Activated T-cell treated with anti-CD3 and anti-CD28 coated beads, Interleukin-2, amount 50 U/mL, for 1 hour (primary cell): ENCODE measurements at regions not wholly inside any gene's neighbourhood (a gene's known extent, or its start where the extent isn't known, plus 50 kb on each side); places are given as distances from the start of the nearest gene placed in this dataset.
"Not testable (repeated sequence)": the region's sequence is repeated elsewhere in the genome, so short reads cannot be mapped to it uniquely, and the experiment has no call there.

Experiments
- DNase-seq: peaks from one replicate; pipeline ENCODE4 v3.0.0-alpha.2; 2020

DNA sequence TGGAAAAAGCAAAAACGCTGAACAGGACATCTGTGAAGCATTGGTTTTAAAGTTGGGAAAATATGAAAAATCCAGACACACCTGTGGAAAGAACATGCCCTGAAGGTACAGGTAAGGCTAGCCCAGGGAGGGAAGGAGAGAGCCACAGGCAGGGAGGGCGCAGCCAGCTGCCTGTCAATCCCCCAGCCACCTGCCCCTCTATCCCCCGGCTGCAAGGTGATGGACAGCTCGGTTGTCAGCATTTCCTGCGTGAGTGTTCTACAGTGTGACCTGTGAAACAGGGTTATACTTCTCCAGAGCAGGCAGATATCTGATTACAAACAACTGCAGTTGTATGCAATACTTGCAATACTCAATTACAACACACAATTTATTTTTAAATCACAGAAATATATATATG lies 358.1 kb downstream of the SMOC2 start:
- DNase-seq, result no peak

GRCh38 chr6:168796106-168796505 lies 355.1 kb downstream of the SMOC2 start:
- no peak for DNase-seq

GRCh38 chr6:168795611-168796010 lies 354.6 kb downstream of the SMOC2 start:
- not testable (repeated sequence) for DNase-seq

DNA sequence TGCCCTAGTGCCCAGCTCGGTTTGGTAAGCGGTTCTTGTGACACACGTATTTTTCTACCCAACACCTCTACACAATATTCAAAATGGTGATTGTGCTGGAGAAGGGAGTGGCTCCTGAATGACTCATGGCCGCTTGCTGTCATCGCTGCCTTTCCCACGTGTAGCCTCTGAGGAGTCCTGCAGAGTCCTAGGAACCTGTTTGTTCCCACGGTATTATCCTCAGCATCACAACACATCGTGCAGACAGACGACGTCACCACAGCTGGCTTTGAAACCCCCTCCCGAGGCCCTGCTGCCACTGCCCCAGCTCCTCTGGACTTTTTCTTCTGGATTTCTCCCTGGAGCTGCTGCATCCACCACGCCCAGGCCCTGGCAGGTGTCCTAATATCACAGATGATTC lies 353.5 kb downstream of the SMOC2 start:
- no peak for DNase-seq

- DNase-seq, result no peak
Observed at GRCh38 chr6:168793649-168794048, 352.7 kb downstream of the SMOC2 start.

DNA sequence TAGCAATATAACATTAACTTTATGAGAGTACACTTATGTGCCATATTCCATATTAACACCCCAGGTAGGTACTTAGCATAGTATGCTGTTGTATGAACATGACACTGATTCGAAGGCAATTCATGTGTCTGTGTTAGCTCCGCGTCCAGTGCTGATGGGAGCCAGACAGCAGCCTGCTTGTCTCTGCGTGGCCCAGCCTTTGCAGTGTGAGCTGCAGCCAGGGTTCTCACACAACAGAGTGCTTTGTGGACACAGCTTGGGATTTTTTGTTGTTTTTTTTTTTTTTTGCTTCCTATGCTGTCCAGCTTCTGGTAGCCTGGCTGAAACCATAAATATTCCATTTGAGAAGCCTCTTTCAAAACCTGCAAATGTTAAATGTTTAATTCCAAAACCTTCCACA lies 350.9 kb downstream of the SMOC2 start:
- DNase-seq, result no peak

- no peak for DNase-seq
Observed at GRCh38 chr6:168789699-168790098, 348.7 kb downstream of the SMOC2 start.

DNA sequence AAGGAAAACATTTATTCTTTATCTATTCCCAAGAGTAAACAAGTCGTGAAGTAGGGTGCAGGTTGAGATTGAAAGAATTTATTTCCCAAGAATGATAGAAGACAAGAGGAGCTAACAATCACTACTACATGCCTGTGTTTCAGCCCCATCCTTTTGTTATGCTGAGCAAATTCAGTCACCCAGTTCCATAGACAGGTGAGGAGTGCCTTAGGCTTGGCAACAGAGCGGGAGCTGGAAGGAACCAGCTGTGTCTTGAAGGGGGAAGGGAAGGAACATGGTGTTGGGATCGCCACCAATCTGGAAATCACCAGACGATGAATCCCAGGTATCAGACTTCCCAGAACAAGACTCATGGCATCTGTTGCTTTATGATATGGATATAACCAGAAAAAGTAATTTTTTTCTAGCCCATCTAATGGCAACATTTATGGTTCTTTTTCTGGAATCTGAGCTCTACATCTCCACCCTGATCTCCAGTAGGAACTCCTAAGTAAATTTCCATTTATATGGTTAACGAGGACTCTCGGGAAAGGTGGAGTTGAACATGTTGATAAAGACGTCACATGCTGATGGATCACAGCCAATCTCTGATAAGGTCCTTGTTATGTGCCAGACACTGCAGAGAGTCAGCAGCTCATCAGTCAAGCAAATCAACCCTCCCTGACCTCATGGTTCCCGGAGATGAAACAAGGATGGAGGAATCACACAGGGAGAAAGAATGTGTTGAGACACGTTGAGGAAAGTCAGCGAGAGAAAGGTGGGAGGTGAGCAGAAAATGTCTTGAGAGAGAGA lies 344.9 kb downstream of the SMOC2 start:
- DNase-seq, result no peak

DNA sequence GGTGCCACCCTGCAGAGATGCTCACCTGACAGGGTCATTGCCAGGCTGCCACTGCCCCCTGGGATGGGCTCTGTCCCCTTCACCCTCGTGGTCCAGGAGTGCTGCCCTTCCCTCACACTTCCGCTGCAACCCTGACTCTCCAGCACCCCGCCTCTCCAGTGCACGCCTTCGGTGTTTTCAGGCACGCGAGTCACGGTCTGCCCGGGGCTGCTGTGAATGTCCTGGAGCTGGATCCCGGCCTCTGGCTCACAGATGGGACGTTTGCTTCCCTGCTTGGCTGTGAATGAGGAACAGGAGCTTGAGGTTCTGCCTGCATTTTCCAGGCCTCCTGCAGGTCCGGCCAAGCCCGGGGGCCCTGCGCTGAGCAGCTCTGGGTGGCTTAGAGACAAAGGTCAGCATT lies 343.4 kb downstream of the SMOC2 start:
- DNase-seq, result no peak

GRCh38 chr6:168783720-168784119 lies 342.7 kb downstream of the SMOC2 start:
- no peak for DNase-seq

DNA sequence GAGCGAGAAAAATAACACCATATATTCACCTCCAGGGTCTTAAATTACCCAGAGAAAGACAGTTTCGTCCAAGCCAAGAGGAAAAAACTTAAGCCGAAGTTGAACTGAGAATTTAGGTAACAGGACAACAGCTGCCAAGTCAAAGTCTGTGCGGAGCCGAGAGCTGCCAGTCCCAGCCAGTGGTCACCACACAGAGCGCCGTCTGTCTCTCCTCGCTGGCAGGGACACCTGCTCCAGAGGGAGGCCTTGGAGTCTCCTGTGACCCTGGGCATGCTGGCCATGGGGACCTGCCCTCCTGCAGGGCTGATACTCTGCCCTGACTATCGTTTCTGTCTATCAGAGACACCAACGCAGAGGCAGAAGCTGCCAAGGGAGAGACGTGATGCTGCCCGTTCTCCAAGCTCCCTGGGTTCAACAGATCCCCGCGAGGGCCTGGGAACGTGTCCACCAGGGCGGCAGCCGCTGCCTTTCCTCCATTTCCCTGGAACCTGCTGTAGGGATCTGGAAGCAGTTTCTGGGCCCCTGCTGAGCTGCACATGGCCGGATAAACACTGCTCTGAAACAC lies 341.3 kb downstream of the SMOC2 start:
- DNase-seq, result no peak

- DNase-seq, result no peak
Observed at GRCh38 chr6:168778201-168778600, 337.2 kb downstream of the SMOC2 start.

GRCh38 chr6:168774381-168774780 lies 333.4 kb downstream of the SMOC2 start:
- no peak for DNase-seq

DNA sequence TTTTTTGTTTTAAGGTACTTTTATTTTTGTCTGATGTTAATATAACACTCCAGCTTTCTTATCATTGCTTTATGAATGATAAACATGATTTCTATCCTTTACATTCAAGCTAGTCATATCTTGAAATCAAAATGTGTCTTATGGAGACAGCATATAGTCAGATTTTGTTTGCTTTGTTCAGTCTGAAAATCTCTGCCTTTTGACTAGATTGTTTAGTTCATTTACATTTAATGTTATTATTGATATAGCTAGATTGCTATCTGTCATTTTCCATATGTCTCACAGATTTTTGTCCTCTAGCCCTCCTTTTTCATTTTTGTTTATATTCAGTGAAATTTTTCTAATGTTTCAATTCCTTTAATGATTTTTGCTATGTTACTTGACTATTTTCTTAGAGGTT lies 332.8 kb downstream of the SMOC2 start:
- DNase-seq, result no peak

- DNase-seq, result no peak
Observed at GRCh38 chr6:168765752-168766151, 324.8 kb downstream of the SMOC2 start.

DNA sequence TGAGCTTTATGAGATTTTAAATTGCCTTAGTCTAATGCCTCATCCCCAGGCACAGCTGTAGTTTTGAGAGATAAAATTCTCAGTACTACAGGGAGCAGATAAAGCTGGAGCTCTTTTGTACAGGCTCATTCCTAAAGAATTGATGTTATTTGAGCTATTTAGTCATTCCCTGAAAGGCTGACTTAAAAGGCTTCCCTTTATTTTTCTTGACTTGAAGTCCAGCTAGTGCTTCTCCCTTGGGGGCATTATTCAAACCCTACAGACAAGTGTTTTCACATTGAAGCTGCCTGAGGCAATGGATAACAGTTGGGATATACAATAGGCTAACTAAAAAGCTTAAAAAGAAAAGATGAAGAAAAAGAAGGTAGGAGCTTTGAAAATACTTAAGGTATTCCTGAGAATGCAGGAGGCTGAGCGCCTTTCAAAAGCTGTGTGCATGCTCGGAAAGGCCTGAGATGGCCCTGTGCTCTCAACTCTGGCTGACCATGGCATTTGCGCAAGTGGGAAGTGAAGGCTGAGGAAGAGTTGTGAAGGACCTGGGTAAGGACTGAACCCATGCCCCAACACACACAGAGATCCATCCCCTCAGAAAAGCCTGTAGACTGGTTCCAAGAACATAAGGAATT lies 315.1 kb downstream of the SMOC2 start:
- no peak for DNase-seq

- DNase-seq, result no peak
Observed at GRCh38 chr6:168746643-168747042, 305.7 kb downstream of the SMOC2 start.

GRCh38 chr6:168746013-168746412 lies 305.0 kb downstream of the SMOC2 start:
- no peak for DNase-seq

DNA sequence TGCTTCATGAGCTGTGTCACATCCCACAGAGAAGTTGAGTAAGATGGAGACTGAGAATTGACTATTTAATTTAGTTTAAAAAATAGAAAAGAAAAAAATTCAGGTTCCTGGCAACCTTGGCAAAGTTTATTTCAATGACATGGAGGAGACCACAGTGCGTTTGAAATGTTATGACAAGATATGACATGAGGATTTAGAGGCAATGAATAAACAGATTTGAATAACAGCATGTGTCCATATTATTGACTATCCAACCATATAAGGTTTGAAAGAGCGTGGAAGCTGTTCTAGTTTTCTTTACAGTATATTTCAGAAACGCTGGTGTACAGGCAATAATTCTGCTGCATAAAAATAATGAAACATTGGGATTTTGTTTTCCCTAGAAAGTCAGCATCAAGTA lies 303.9 kb downstream of the SMOC2 start:
- DNase-seq, result no peak

DNA sequence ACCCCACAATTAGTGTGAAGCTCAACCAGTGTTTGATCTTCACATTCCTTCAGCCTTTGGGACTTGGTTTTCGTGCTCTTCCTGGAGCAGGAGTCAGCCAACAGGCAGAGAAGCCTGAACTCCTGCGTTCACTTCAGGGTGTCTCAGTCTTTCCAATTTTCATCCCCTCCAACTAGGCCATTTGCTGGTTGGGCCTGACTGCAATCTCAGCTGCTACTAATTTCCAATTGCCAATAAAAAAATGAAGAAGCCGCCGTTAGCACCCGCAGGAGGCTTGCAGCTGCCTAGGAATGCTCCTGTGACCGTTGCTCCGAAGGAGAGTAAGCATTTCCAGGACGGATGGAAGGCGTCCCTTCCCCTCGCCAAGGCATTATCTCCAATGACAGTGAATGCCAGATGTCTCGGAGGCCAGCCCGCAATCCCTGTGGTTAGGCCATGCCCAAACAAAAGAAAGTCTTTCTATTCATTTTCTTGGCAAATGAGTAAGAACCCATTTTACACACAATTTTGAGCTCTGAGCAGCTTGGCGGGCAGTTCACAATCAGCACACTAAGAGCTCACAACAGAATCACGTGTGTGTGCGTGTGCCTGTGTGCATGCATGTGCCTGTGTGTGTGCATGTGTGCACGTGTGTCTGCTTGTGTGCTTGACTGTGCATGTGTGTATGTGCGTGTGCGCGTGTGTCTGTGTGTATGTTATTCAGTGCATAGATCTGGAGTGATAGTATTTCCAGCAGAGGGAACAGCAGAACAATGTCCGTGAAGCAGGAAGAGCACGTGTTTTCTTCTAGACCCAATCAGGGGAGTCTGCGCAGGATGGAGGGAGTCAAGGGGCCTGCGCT lies 301.2 kb downstream of the SMOC2 start:
- no peak for DNase-seq

DNA sequence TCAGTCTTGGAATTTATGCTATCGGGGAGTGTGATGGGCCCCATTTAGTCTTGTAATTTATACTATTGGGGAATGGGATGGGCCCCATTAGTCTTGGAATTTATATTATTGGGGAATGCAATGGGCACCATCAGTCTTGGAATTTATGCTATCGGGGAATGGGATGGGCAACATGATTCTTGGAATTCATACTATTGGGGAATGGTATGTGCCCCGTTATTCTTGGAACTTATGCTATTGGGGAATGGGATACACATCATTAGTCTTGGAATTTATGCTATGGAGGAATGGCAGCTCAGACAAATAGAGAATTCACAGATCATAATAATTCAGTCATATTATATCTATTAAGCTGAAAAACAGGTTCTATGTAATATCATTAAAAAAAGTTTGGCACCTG lies 300.3 kb downstream of the SMOC2 start:
- DNase-seq, result no peak

GRCh38 chr6:168739381-168739780 lies 298.4 kb downstream of the SMOC2 start:
- DNase-seq, result no peak

GRCh38 chr6:168737481-168737880 lies 296.5 kb downstream of the SMOC2 start:
- DNase-seq, result no peak

GRCh38 chr6:168737014-168737413 lies 296.0 kb downstream of the SMOC2 start:
- DNase-seq, result no peak
